ENCODE measurements at regions not wholly inside any gene's neighbourhood (a gene's known extent, or its start where the extent isn't known, plus 50 kb on each side); places are given as distances from the start of the nearest gene placed in this dataset.

DNA sequence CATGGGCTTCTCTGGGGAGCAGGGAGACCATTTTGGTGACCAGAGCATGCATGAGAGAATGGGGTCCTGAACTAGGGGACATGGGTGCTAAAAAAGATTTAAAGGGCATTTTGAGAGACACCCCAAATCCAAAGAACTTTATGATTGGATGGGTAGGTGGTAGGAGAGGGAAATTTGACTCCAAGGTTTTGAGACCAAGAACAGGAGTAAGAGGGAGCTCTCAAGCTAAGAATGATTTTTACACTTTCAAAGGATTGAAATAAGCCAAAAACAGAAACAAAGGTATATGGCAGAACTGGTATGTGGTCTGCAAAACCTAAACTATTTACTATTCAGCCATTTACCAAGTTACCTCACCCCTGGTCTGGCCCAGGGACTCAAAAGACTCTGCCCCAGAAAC is 318.2 kb upstream of the CLINT1 start:
- TF ChIP-seq POLR2AphosphoS5 (IDR thresholded peaks at IDR 0.05; ENCODE audit: borderline replicate concordance, low read depth, low read length) (no peak), EZH2 (IDR thresholded peaks at IDR 0.05) (no peak), FOXP2 (optimal IDR thresholded peaks at IDR 0.05; ENCODE audit: control extremely low read depth, extremely low read length, insufficient read depth) (no peak)

Data from SK-N-MC (cell line).